ENCODE measurements at regions not wholly inside any gene's neighbourhood (a gene's known extent, or its start where the extent isn't known, plus 50 kb on each side); places are given as distances from the start of the nearest gene placed in this dataset.

GRCh38 chr3:59138966-59139365 is 89.1 kb upstream of the CFAP20DC start:
- TF ChIP-seq, protein P1, sequence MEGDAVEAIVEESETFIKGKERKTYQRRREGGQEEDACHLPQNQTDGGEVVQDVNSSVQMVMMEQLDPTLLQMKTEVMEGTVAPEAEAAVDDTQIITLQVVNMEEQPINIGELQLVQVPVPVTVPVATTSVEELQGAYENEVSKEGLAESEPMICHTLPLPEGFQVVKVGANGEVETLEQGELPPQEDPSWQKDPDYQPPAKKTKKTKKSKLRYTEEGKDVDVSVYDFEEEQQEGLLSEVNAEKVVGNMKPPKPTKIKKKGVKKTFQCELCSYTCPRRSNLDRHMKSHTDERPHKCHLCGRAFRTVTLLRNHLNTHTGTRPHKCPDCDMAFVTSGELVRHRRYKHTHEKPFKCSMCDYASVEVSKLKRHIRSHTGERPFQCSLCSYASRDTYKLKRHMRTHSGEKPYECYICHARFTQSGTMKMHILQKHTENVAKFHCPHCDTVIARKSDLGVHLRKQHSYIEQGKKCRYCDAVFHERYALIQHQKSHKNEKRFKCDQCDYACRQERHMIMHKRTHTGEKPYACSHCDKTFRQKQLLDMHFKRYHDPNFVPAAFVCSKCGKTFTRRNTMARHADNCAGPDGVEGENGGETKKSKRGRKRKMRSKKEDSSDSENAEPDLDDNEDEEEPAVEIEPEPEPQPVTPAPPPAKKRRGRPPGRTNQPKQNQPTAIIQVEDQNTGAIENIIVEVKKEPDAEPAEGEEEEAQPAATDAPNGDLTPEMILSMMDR (IDR thresholded peaks at IDR 0.05; ENCODE audit: low read depth, low read length, missing input control) = no peak
- TF ChIP-seq ATF3 (IDR thresholded peaks at IDR 0.05) (no peak), TAF1 (conservative IDR thresholded peaks at IDR 0.05) (no peak), GABPA (IDR thresholded peaks at IDR 0.05 in 1 of 2, conservative IDR thresholded peaks at IDR 0.05 in 1 of 2) (no peak), MAX (IDR thresholded peaks at IDR 0.05) (no peak), HNF4G (IDR thresholded peaks at IDR 0.05) (no peak), JUND (IDR thresholded peaks at IDR 0.05) (no peak), EGR1 (IDR thresholded peaks at IDR 0.05; ENCODE audit: low read depth in 2 of 2) (no peak), SP1 (IDR thresholded peaks at IDR 0.05) (no peak)
